ENCODE measurements at regions not wholly inside any gene's neighbourhood (a gene's known extent, or its start where the extent isn't known, plus 50 kb on each side); places are given as distances from the start of the nearest gene placed in this dataset.

- no peak overlapping the region for H3K56ac ChIP-seq (ENCODE audit: low read length)
- no peaks in the 10 kb centered on the region for H3K79me1 ChIP-seq (ENCODE audit: low read length)
- H4K5ac ChIP-seq (ENCODE audit: low read length), result no peak overlapping the region
- no peak overlapping the region for H4K8ac ChIP-seq (ENCODE audit: low read depth, low read length)
- no CpG with 5 or more reads among the region's 2 CpGs for WGBS (ENCODE audit: extremely low coverage, insufficient coverage, low lambda C conversion rate)
- H3K27ac ChIP-seq (ENCODE audit: low read depth, low read length), result no peak overlapping the region
- H3K4ac ChIP-seq (ENCODE audit: low read depth, low read length), result no peak overlapping the region
- H2BK5ac ChIP-seq (ENCODE audit: low read length), result no peak overlapping the region
- no peaks in the 10 kb centered on the region for H3K79me2 ChIP-seq (ENCODE audit: control insufficient read depth, insufficient read depth, low read length)
- no peak overlapping the region for H3K23ac ChIP-seq (ENCODE audit: low read length)
- no peak overlapping the region for H3K4me2 ChIP-seq (ENCODE audit: low read length)
- H2BK120ac ChIP-seq (ENCODE audit: low read depth, low read length), result no peak overlapping the region
- no peak overlapping the region for H3K9ac ChIP-seq (ENCODE audit: low read length)
- DNase-seq, result no peak
- no peaks in the 10 kb centered on the region for H3K4me1 ChIP-seq (ENCODE audit: control insufficient read depth, low read depth, low read length)
- no peak overlapping the region for H2BK15ac ChIP-seq (replicated peaks; ENCODE audit: low read depth)
- H3K18ac ChIP-seq (ENCODE audit: low read length), result no peak overlapping the region
- no peaks in the 10 kb centered on the region for H3K36me3 ChIP-seq (ENCODE audit: control insufficient read depth, insufficient read depth, low read length)
- H3K4me3 ChIP-seq (ENCODE audit: low read length), result no peak overlapping the region
- no peaks in the 10 kb centered on the region for H3K27me3 ChIP-seq (ENCODE audit: insufficient read depth, low read length, poor library complexity)
- no peak overlapping the region for H2AK5ac ChIP-seq (ENCODE audit: low read length)
These were observed 108.2 kb upstream of the CWC22 start for GRCh38 chr2:180115269-180115668.

GRCh38 chr2:180111901-180112300 lies 104.8 kb upstream of the CWC22 start:
- DNase-seq, result no peak
- Histone ChIP-seq H3K27me3 (ENCODE audit: insufficient read depth, low read length, poor library complexity) (no peaks in the 10 kb centered on the region), H3K79me2 (ENCODE audit: control insufficient read depth, insufficient read depth, low read length) (no peaks in the 10 kb centered on the region), H3K56ac (ENCODE audit: low read length) (no peak overlapping the region), H3K4me1 (ENCODE audit: control insufficient read depth, low read depth, low read length) (no peaks in the 10 kb centered on the region), H3K36me3 (ENCODE audit: control insufficient read depth, insufficient read depth, low read length) (no peaks in the 10 kb centered on the region), H3K4ac (ENCODE audit: low read depth, low read length) (no peak overlapping the region), H2AK5ac (ENCODE audit: low read length) (no peak overlapping the region), H3K9ac (ENCODE audit: low read length) (no peak overlapping the region), H3K79me1 (ENCODE audit: low read length) (no peaks in the 10 kb centered on the region), H2BK5ac (ENCODE audit: low read length) (no peak overlapping the region), H3K4me3 (ENCODE audit: low read length) (no peak overlapping the region), H3K18ac (ENCODE audit: low read length) (no peak overlapping the region), H4K5ac (ENCODE audit: low read length) (no peak overlapping the region), H2BK15ac (replicated peaks; ENCODE audit: low read depth) (no peak overlapping the region), H3K23ac (ENCODE audit: low read length) (no peak overlapping the region), H2BK120ac (ENCODE audit: low read depth, low read length) (no peak overlapping the region), H3K27ac (ENCODE audit: low read depth, low read length) (no peak overlapping the region), H4K8ac (ENCODE audit: low read depth, low read length) (no peak overlapping the region), H3K4me2 (ENCODE audit: low read length) (no peak overlapping the region)
- WGBS (ENCODE audit: extremely low coverage, insufficient coverage, low lambda C conversion rate), result no CpG with 5 or more reads among the region's 1 CpG

GRCh38 chr2:180110469-180110868 lies 103.4 kb upstream of the CWC22 start:
- no peak overlapping the region for H4K5ac ChIP-seq (ENCODE audit: low read length)
- H3K79me2 ChIP-seq (ENCODE audit: control insufficient read depth, insufficient read depth, low read length), result no peaks in the 10 kb centered on the region
- no peaks in the 10 kb centered on the region for H3K27me3 ChIP-seq (ENCODE audit: insufficient read depth, low read length, poor library complexity)
- no peak overlapping the region for H3K9ac ChIP-seq (ENCODE audit: low read length)
- no peak overlapping the region for H2AK5ac ChIP-seq (ENCODE audit: low read length)
- H3K4me2 ChIP-seq (ENCODE audit: low read length), result no peak overlapping the region
- no peak overlapping the region for H3K23ac ChIP-seq (ENCODE audit: low read length)
- no peak overlapping the region for H2BK15ac ChIP-seq (replicated peaks; ENCODE audit: low read depth)
- no CpG with 5 or more reads among the region's 6 CpGs for WGBS (ENCODE audit: extremely low coverage, insufficient coverage, low lambda C conversion rate)
- no peaks in the 10 kb centered on the region for H3K79me1 ChIP-seq (ENCODE audit: low read length)
- H2BK5ac ChIP-seq (ENCODE audit: low read length), result no peak overlapping the region
- no peak overlapping the region for H3K4me3 ChIP-seq (ENCODE audit: low read length)
- H3K36me3 ChIP-seq (ENCODE audit: control insufficient read depth, insufficient read depth, low read length), result no peaks in the 10 kb centered on the region
- H3K56ac ChIP-seq (ENCODE audit: low read length), result no peak overlapping the region
- H3K4ac ChIP-seq (ENCODE audit: low read depth, low read length), result no peak overlapping the region
- H3K18ac ChIP-seq (ENCODE audit: low read length), result no peak overlapping the region
- H4K8ac ChIP-seq (ENCODE audit: low read depth, low read length), result no peak overlapping the region
- H3K4me1 ChIP-seq (ENCODE audit: control insufficient read depth, low read depth, low read length), result no peaks in the 10 kb centered on the region
- no peak for DNase-seq
- no peak overlapping the region for H2BK120ac ChIP-seq (ENCODE audit: low read depth, low read length)
- no peak overlapping the region for H3K27ac ChIP-seq (ENCODE audit: low read depth, low read length)

GRCh38 chr2:180101846-180102245 lies 94.7 kb upstream of the CWC22 start:
- no peak overlapping the region for H2BK5ac ChIP-seq (ENCODE audit: low read length)
- no peaks in the 10 kb centered on the region for H3K4me1 ChIP-seq (ENCODE audit: control insufficient read depth, low read depth, low read length)
- no peak overlapping the region for H4K8ac ChIP-seq (ENCODE audit: low read depth, low read length)
- no peak overlapping the region for H2BK120ac ChIP-seq (ENCODE audit: low read depth, low read length)
- no peak overlapping the region for H2BK15ac ChIP-seq (replicated peaks; ENCODE audit: low read depth)
- H3K4me2 ChIP-seq (ENCODE audit: low read length), result no peak overlapping the region
- H3K27ac ChIP-seq (ENCODE audit: low read depth, low read length), result no peak overlapping the region
- H3K9ac ChIP-seq (ENCODE audit: low read length), result no peak overlapping the region
- H3K36me3 ChIP-seq (ENCODE audit: control insufficient read depth, insufficient read depth, low read length), result no peaks in the 10 kb centered on the region
- no peak overlapping the region for H2AK5ac ChIP-seq (ENCODE audit: low read length)
- H3K27me3 ChIP-seq (ENCODE audit: insufficient read depth, low read length, poor library complexity), result no peaks in the 10 kb centered on the region
- no peak for DNase-seq
- H4K5ac ChIP-seq (ENCODE audit: low read length), result no peak overlapping the region
- no peaks in the 10 kb centered on the region for H3K79me2 ChIP-seq (ENCODE audit: control insufficient read depth, insufficient read depth, low read length)
- no peak overlapping the region for H3K18ac ChIP-seq (ENCODE audit: low read length)
- no CpG with 5 or more reads among the region's 1 CpG for WGBS (ENCODE audit: extremely low coverage, insufficient coverage, low lambda C conversion rate)
- no peak overlapping the region for H3K23ac ChIP-seq (ENCODE audit: low read length)
- H3K4ac ChIP-seq (ENCODE audit: low read depth, low read length), result no peak overlapping the region
- no peaks in the 10 kb centered on the region for H3K79me1 ChIP-seq (ENCODE audit: low read length)
- H3K56ac ChIP-seq (ENCODE audit: low read length), result no peak overlapping the region
- H3K4me3 ChIP-seq (ENCODE audit: low read length), result no peak overlapping the region

GRCh38 chr2:180099308-180099707 lies 92.2 kb upstream of the CWC22 start:
- no peak overlapping the region for H3K9ac ChIP-seq (ENCODE audit: low read length)
- H3K27ac ChIP-seq (ENCODE audit: low read depth, low read length), result no peak overlapping the region
- H2AK5ac ChIP-seq (ENCODE audit: low read length), result no peak overlapping the region
- no peak overlapping the region for H2BK120ac ChIP-seq (ENCODE audit: low read depth, low read length)
- no peaks in the 10 kb centered on the region for H3K4me1 ChIP-seq (ENCODE audit: control insufficient read depth, low read depth, low read length)
- H3K4me3 ChIP-seq (ENCODE audit: low read length), result no peak overlapping the region
- DNase-seq, result no peak
- H4K5ac ChIP-seq (ENCODE audit: low read length), result no peak overlapping the region
- no peak overlapping the region for H2BK15ac ChIP-seq (replicated peaks; ENCODE audit: low read depth)
- no peaks in the 10 kb centered on the region for H3K79me2 ChIP-seq (ENCODE audit: control insufficient read depth, insufficient read depth, low read length)
- H4K8ac ChIP-seq (ENCODE audit: low read depth, low read length), result no peak overlapping the region
- no peak overlapping the region for H2BK5ac ChIP-seq (ENCODE audit: low read length)
- H3K27me3 ChIP-seq (ENCODE audit: insufficient read depth, low read length, poor library complexity), result no peaks in the 10 kb centered on the region
- no peaks in the 10 kb centered on the region for H3K79me1 ChIP-seq (ENCODE audit: low read length)
- H3K56ac ChIP-seq (ENCODE audit: low read length), result no peak overlapping the region
- H3K23ac ChIP-seq (ENCODE audit: low read length), result no peak overlapping the region
- H3K36me3 ChIP-seq (ENCODE audit: control insufficient read depth, insufficient read depth, low read length), result no peaks in the 10 kb centered on the region
- no peak overlapping the region for H3K4ac ChIP-seq (ENCODE audit: low read depth, low read length)
- H3K18ac ChIP-seq (ENCODE audit: low read length), result no peak overlapping the region
- no CpG with 5 or more reads among the region's 4 CpGs for WGBS (ENCODE audit: extremely low coverage, insufficient coverage, low lambda C conversion rate)
- no peak overlapping the region for H3K4me2 ChIP-seq (ENCODE audit: low read length)

GRCh38 chr2:180085144-180085543 lies 78.0 kb upstream of the CWC22 start:
- Histone ChIP-seq H3K79me2 (ENCODE audit: control insufficient read depth, insufficient read depth, low read length) (no peaks in the 10 kb centered on the region), H2BK15ac (replicated peaks; ENCODE audit: low read depth) (no peak overlapping the region), H3K4me1 (ENCODE audit: control insufficient read depth, low read depth, low read length) (no peaks in the 10 kb centered on the region), H2BK120ac (ENCODE audit: low read depth, low read length) (no peak overlapping the region), H2AK5ac (ENCODE audit: low read length) (no peak overlapping the region), H4K5ac (ENCODE audit: low read length) (no peak overlapping the region), H4K8ac (ENCODE audit: low read depth, low read length) (no peak overlapping the region), H3K9ac (ENCODE audit: low read length) (no peak overlapping the region), H3K27me3 (ENCODE audit: insufficient read depth, low read length, poor library complexity) (no peaks in the 10 kb centered on the region), H3K27ac (ENCODE audit: low read depth, low read length) (no peak overlapping the region), H3K56ac (ENCODE audit: low read length) (no peak overlapping the region), H3K18ac (ENCODE audit: low read length) (no peak overlapping the region), H3K79me1 (ENCODE audit: low read length) (no peaks in the 10 kb centered on the region), H2BK5ac (ENCODE audit: low read length) (no peak overlapping the region), H3K36me3 (ENCODE audit: control insufficient read depth, insufficient read depth, low read length) (no peaks in the 10 kb centered on the region), H3K4me3 (ENCODE audit: low read length) (no peak overlapping the region), H3K4ac (ENCODE audit: low read depth, low read length) (no peak overlapping the region), H3K23ac (ENCODE audit: low read length) (no peak overlapping the region), H3K4me2 (ENCODE audit: low read length) (no peak overlapping the region)
- no peak for DNase-seq

Data from mesendoderm (in vitro differentiated cells).